Activated naive CD8-positive, alpha-beta T cell treated with anti-CD3 and anti-CD28 coated beads, Interleukin-2, amount 10 ng/mL, durations not matched to agents 7 days and 5 days (primary cell): ENCODE measurements at regions not wholly inside any gene's neighbourhood (a gene's known extent, or its start where the extent isn't known, plus 50 kb on each side); places are given as distances from the start of the nearest gene placed in this dataset.

Experiments
- ATAC-seq: fragments of 150-1000 bp; cut with Tn5 transposase; one replicate; pipeline ENCODE4 v1.10.0; 2021; ENCODE audit warnings: low read depth, moderate library complexity
- POLR2A ChIA-PET: fragments of 350-600 bp; sonication (Branson Sonifier 250); formaldehyde crosslinking; loops from one replicate; lab custom pipeline; 2021; ENCODE audit warnings: antibody characterized with exemption; lab: Charles Lee
- DNase-seq: peaks from one replicate; pipeline ENCODE4 v3.0.0; 2021
- H3K27ac Mint-ChIP-seq: one replicate; pipeline ENCODE4 v1.8.0; 2022; ENCODE audit warnings: mild to moderate bottlenecking, mixed read lengths
- H3K27me3 Mint-ChIP-seq: one replicate; pipeline ENCODE4 v1.8.0; 2022; ENCODE audit warnings: mild to moderate bottlenecking, moderate library complexity, mixed read lengths
- H3K36me3 Mint-ChIP-seq: one replicate; pipeline ENCODE4 v1.8.0; 2021; ENCODE audit warnings: mild to moderate bottlenecking, mixed read lengths
- H3K4me1 Mint-ChIP-seq: one replicate; pipeline ENCODE4 v1.8.0; 2021; ENCODE audit warnings: mixed read lengths
- H3K4me3 Mint-ChIP-seq: one replicate; pipeline ENCODE4 v1.8.0; 2022; ENCODE audit warnings: mild to moderate bottlenecking, moderate library complexity, mixed read lengths
- H3K9me3 Mint-ChIP-seq: one replicate; pipeline ENCODE4 v1.8.0; 2021; ENCODE audit warnings: mixed read lengths

- no peaks in the 10 kb centered on the region for H3K27me3 Mint-ChIP-seq
- H3K4me3 Mint-ChIP-seq, result no peak overlapping the region
- no peak for DNase-seq
- H3K4me1 Mint-ChIP-seq, result no peaks in the 10 kb centered on the region
- no peak for ATAC-seq
- no peaks in the 10 kb centered on the region for H3K36me3 Mint-ChIP-seq
- H3K9me3 Mint-ChIP-seq, result no peaks in the 10 kb centered on the region
- no peak overlapping the region for H3K27ac Mint-ChIP-seq
- POLR2A ChIA-PET, result no interaction called here
These were observed 731.3 kb upstream of the NRSN1 start for GRCh38 chr6:23394681-23395080.

GRCh38 chr6:23395381-23395780, 730.6 kb upstream of the NRSN1 start:
- ATAC-seq (no peak), DNase-seq (no peak)
- Mint-ChIP-seq H3K4me1 (no peaks in the 10 kb centered on the region), H3K36me3 (no peaks in the 10 kb centered on the region), H3K9me3 (no peaks in the 10 kb centered on the region), H3K27me3 (no peaks in the 10 kb centered on the region), H3K4me3 (no peak overlapping the region), H3K27ac (no peak overlapping the region)
- POLR2A ChIA-PET, result no interaction called here

GRCh38 chr6:23396949-23397348, 729.1 kb upstream of the NRSN1 start:
- Mint-ChIP-seq H3K9me3 (no peaks in the 10 kb centered on the region), H3K4me1 (no peaks in the 10 kb centered on the region)
- no peak for DNase-seq

GRCh38 chr6:23403460-23403859, 722.6 kb upstream of the NRSN1 start:
- no peaks in the 10 kb centered on the region for H3K27me3 Mint-ChIP-seq
- ATAC-seq (no peak), DNase-seq (no peak)
- H3K27ac Mint-ChIP-seq, result no peak overlapping the region
- H3K36me3 Mint-ChIP-seq, result no peaks in the 10 kb centered on the region
- no peaks in the 10 kb centered on the region for H3K4me1 Mint-ChIP-seq
- POLR2A ChIA-PET, result no interaction called here
- H3K4me3 Mint-ChIP-seq, result no peak overlapping the region
- H3K9me3 Mint-ChIP-seq, result no peaks in the 10 kb centered on the region

More at GRCh38 chr6:23396949-23397348, 729.1 kb upstream of the NRSN1 start:
- POLR2A ChIA-PET, result no interaction called here
- H3K36me3 Mint-ChIP-seq, result no peaks in the 10 kb centered on the region
- no peak for ATAC-seq
- no peak overlapping the region for H3K27ac Mint-ChIP-seq
- no peaks in the 10 kb centered on the region for H3K27me3 Mint-ChIP-seq
- no peak overlapping the region for H3K4me3 Mint-ChIP-seq

- POLR2A ChIA-PET, result no interaction called here
- DNase-seq (no peak), ATAC-seq (no peak)
- H3K9me3 Mint-ChIP-seq, result peaks cover 5% of the 10 kb centered on the region
- H3K4me1 Mint-ChIP-seq, result no peaks in the 10 kb centered on the region
- no peak overlapping the region for H3K4me3 Mint-ChIP-seq
- H3K27ac Mint-ChIP-seq, result no peak overlapping the region
- H3K36me3 Mint-ChIP-seq, result no peaks in the 10 kb centered on the region
- no peaks in the 10 kb centered on the region for H3K27me3 Mint-ChIP-seq
These were observed 716.5 kb upstream of the NRSN1 start for GRCh38 chr6:23409531-23409930.

- peaks cover 5% of the 10 kb centered on the region for H3K9me3 Mint-ChIP-seq
- no peak for DNase-seq
These were observed 715.6 kb upstream of the NRSN1 start for GRCh38 chr6:23410439-23410838.

GRCh38 chr6:23412770-23413169, 713.2 kb upstream of the NRSN1 start:
- H3K36me3 Mint-ChIP-seq, result no peaks in the 10 kb centered on the region

More at GRCh38 chr6:23410439-23410838, 715.6 kb upstream of the NRSN1 start:
- Mint-ChIP-seq H3K4me3 (no peak overlapping the region), H3K27me3 (no peaks in the 10 kb centered on the region), H3K27ac (no peak overlapping the region), H3K4me1 (no peaks in the 10 kb centered on the region), H3K36me3 (no peaks in the 10 kb centered on the region)
- no peak for ATAC-seq
- POLR2A ChIA-PET, result no interaction called here

GRCh38 chr6:23413327-23414050, 712.5 kb upstream of the NRSN1 start:
- H3K36me3 Mint-ChIP-seq, result no peaks in the 10 kb centered on the region
- H3K9me3 Mint-ChIP-seq, result peaks cover 5% of the 10 kb centered on the region
- POLR2A ChIA-PET, result no interaction called here
- no peak for DNase-seq
- no peak for ATAC-seq
- H3K4me1 Mint-ChIP-seq, result no peaks in the 10 kb centered on the region
- H3K27me3 Mint-ChIP-seq, result no peaks in the 10 kb centered on the region
- no peak overlapping the region for H3K4me3 Mint-ChIP-seq
- H3K27ac Mint-ChIP-seq, result no peak overlapping the region

More at GRCh38 chr6:23412770-23413169, 713.2 kb upstream of the NRSN1 start:
- no peaks in the 10 kb centered on the region for H3K27me3 Mint-ChIP-seq
- no peak overlapping the region for H3K4me3 Mint-ChIP-seq
- no peak overlapping the region for H3K27ac Mint-ChIP-seq
- H3K4me1 Mint-ChIP-seq, result no peaks in the 10 kb centered on the region
- POLR2A ChIA-PET, result no interaction called here
- no peak for ATAC-seq
- DNase-seq, result no peak
- H3K9me3 Mint-ChIP-seq, result peaks cover 5% of the 10 kb centered on the region

GRCh38 chr6:23414051-23414445, 712.0 kb upstream of the NRSN1 start:
- Mint-ChIP-seq H3K27ac (no peak overlapping the region), H3K4me3 (no peak overlapping the region), H3K9me3 (peaks cover 5% of the 10 kb centered on the region)

GRCh38 chr6:23414922-23415321, 711.1 kb upstream of the NRSN1 start:
- Mint-ChIP-seq H3K27me3 (no peaks in the 10 kb centered on the region), H3K4me1 (no peaks in the 10 kb centered on the region), H3K27ac (no peak overlapping the region), H3K9me3 (peaks cover 5% of the 10 kb centered on the region), H3K36me3 (no peaks in the 10 kb centered on the region), H3K4me3 (no peak overlapping the region)
- ATAC-seq (no peak), DNase-seq (no peak)
- POLR2A ChIA-PET, result no interaction called here

More at GRCh38 chr6:23414051-23414445, 712.0 kb upstream of the NRSN1 start:
- DNase-seq (no peak), ATAC-seq (no peak)
- Mint-ChIP-seq H3K27me3 (no peaks in the 10 kb centered on the region), H3K4me1 (no peaks in the 10 kb centered on the region), H3K36me3 (no peaks in the 10 kb centered on the region)
- POLR2A ChIA-PET, result no interaction called here

GRCh38 chr6:23415819-23416427, 710.1 kb upstream of the NRSN1 start:
- no peaks in the 10 kb centered on the region for H3K9me3 Mint-ChIP-seq
- DNase-seq (no peak), ATAC-seq (no peak)
- no peaks in the 10 kb centered on the region for H3K36me3 Mint-ChIP-seq
- POLR2A ChIA-PET, result no interaction called here
- no peak overlapping the region for H3K27ac Mint-ChIP-seq
- no peaks in the 10 kb centered on the region for H3K27me3 Mint-ChIP-seq
- H3K4me3 Mint-ChIP-seq, result no peak overlapping the region
- H3K4me1 Mint-ChIP-seq, result no peaks in the 10 kb centered on the region

GRCh38 chr6:23417133-23417532, 708.9 kb upstream of the NRSN1 start:
- H3K36me3 Mint-ChIP-seq, result no peaks in the 10 kb centered on the region
- no peak overlapping the region for H3K27ac Mint-ChIP-seq
- H3K9me3 Mint-ChIP-seq, result no peaks in the 10 kb centered on the region
- no peaks in the 10 kb centered on the region for H3K4me1 Mint-ChIP-seq
- no peak overlapping the region for H3K4me3 Mint-ChIP-seq
- no peak for DNase-seq
- POLR2A ChIA-PET, result no interaction called here
- no peak for ATAC-seq
- no peaks in the 10 kb centered on the region for H3K27me3 Mint-ChIP-seq

GRCh38 chr6:23418095-23418494, 707.9 kb upstream of the NRSN1 start:
- Mint-ChIP-seq H3K27me3 (no peaks in the 10 kb centered on the region), H3K9me3 (no peaks in the 10 kb centered on the region), H3K4me3 (no peak overlapping the region), H3K4me1 (no peaks in the 10 kb centered on the region), H3K36me3 (no peaks in the 10 kb centered on the region), H3K27ac (no peak overlapping the region)
- DNase-seq, result no peak
- ATAC-seq, result no peak
- POLR2A ChIA-PET, result no interaction called here

GRCh38 chr6:23419046-23419445, 707.0 kb upstream of the NRSN1 start:
- POLR2A ChIA-PET, result no interaction called here
- Mint-ChIP-seq H3K27ac (no peak overlapping the region), H3K36me3 (no peaks in the 10 kb centered on the region), H3K4me1 (no peaks in the 10 kb centered on the region), H3K27me3 (no peaks in the 10 kb centered on the region), H3K9me3 (no peaks in the 10 kb centered on the region), H3K4me3 (no peak overlapping the region)
- no peak for ATAC-seq
- no peak for DNase-seq
